Stomach (tissue), 4 donors: ENCODE measurements at regions not wholly inside any gene's neighbourhood (a gene's known extent, or its start where the extent isn't known, plus 50 kb on each side); places are given as distances from the start of the nearest gene placed in this dataset.

Experiments
- CTCF ChIP-seq, 7 experiments: fragments of 450-650 bp in 4 of 7; fragments of 200-600 bp in 3 of 7; sonication (generic) in 3 of 7; IDR thresholded peaks; one replicate each; pipeline ENCODE4 v1.5.1; 2016 to 2019; ENCODE audit warnings: antibody characterized with exemption in 7 of 7, control low read depth in 2 of 7, mild to moderate bottlenecking in 1 of 7
- EP300 ChIP-seq: sonication (generic); formaldehyde crosslinking; IDR thresholded peaks from one replicate; pipeline ENCODE4 v1.6.1; 2017; ENCODE audit warnings: antibody characterized with exemption
- POLR2A ChIP-seq, 4 donors: fragments of 450-650 bp; IDR thresholded peaks; one replicate each; pipeline ENCODE4 v1.6.1; 2016; ENCODE audit warnings: antibody characterized with exemption in 4 of 4, control low read depth in 2 of 4, mild to moderate bottlenecking in 1 of 4, moderate library complexity in 1 of 4
- POLR2AphosphoS5 ChIP-seq, 3 donors: sonication (generic); formaldehyde crosslinking; IDR thresholded peaks; one replicate each; pipeline ENCODE4 v1.6.1; 2016; ENCODE audit warnings: antibody characterized with exemption in 3 of 3

- TF ChIP-seq POLR2A (IDR thresholded peaks at IDR 0.05) (no peak), CTCF (IDR thresholded peaks at IDR 0.05) (no peak), POLR2AphosphoS5 (IDR thresholded peaks at IDR 0.05) (no peak), EP300 (no peak)
These were observed 748.5 kb upstream of the CBLB start for GRCh38 chr3:106617276-106617675.
